Activated B cell treated with CpG ODN at 0.5 μM for 24 hours (primary cell): ENCODE measurements at regions not wholly inside any gene's neighbourhood (a gene's known extent, or its start where the extent isn't known, plus 50 kb on each side); places are given as distances from the start of the nearest gene placed in this dataset.

Experiments
- ATAC-seq: fragments of 200-7000 bp; cut with Tn5 transposase; one replicate; pipeline ENCODE4 v1.10.0; 2021; ENCODE audit warnings: low read depth, mild to moderate bottlenecking, moderate library complexity
- CTCF ChIA-PET: fragments of 350-600 bp; sonication (Branson Sonifier 250); formaldehyde crosslinking; loops from one replicate; lab custom pipeline; 2021; ENCODE audit warnings: antibody characterized with exemption; lab: Charles Lee
- POLR2A ChIA-PET: fragments of 350-600 bp; sonication (Branson Sonifier 250); formaldehyde crosslinking; loops from one replicate; lab custom pipeline; 2021; ENCODE audit warnings: antibody characterized with exemption; lab: Charles Lee
- DNase-seq: peaks from one replicate; pipeline ENCODE4 v3.0.0; 2022
- H3K27ac Mint-ChIP-seq: one replicate; pipeline ENCODE4 v1.8.0; 2020; ENCODE audit warnings: mixed read lengths
- H3K27me3 Mint-ChIP-seq: one replicate; pipeline ENCODE4 v1.8.0; 2021; ENCODE audit warnings: mixed read lengths
- H3K36me3 Mint-ChIP-seq: one replicate; pipeline ENCODE4 v1.8.0; 2021; ENCODE audit warnings: low read depth, mixed read lengths
- H3K4me1 Mint-ChIP-seq: one replicate; pipeline ENCODE4 v1.8.0; 2021; ENCODE audit warnings: mixed read lengths
- H3K4me3 Mint-ChIP-seq: one replicate; pipeline ENCODE4 v1.8.0; 2020; ENCODE audit warnings: mild to moderate bottlenecking, mixed read lengths
- H3K9me3 Mint-ChIP-seq: one replicate; pipeline ENCODE4 v1.8.0; 2020; ENCODE audit warnings: mixed read lengths
- CTCF ChIP-seq: fragments of 200-600 bp; IDR thresholded peaks from one replicate; pipeline ENCODE4 v1.8.0; 2022; ENCODE audit warnings: antibody characterized with exemption, mild to moderate bottlenecking
- intact Hi-C: fragments of 100-400 bp; cut with micrococcal nuclease; formaldehyde crosslinking; loops from one replicate; pipeline ENCODE4 v1.15.1; 2024

DNA sequence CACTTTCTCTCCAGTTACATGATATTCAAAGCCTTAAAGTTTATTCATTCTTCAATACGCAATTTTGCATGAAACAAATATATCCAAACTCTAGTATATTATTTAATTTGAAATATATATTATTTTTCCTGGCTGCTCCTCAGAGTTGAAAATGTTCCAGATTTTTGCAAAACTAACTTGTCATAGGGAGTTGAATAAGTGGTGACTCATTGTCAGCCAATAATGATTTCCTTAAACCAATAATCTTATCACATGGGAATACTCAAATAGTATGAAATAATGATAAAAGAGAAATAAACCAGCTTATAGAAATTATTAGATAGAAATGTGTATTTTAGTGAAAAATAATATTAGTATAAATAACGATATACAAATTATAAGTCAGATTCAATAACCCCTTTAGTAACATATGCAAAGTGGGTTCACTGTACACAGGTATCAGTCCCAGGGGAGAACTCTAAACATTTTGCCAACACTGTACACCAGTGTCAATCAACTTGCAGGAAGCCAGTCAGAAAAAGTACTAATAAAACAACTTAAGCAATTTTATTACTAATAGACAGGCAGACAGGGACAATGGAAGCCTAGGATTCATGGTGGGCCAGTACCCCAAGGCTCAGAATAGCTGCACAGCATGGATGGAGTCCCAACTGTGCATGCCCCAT is 222.6 kb upstream of the KLHL1 start:
- Mint-ChIP-seq H3K4me1 (no peaks in the 10 kb centered on the region), H3K36me3 (no peaks in the 10 kb centered on the region), H3K27me3 (no peaks in the 10 kb centered on the region), H3K27ac (no peak overlapping the region), H3K9me3 (peaks cover 2% of the 10 kb centered on the region), H3K4me3 (no peak overlapping the region)
- POLR2A ChIA-PET = no interaction called here
- DNase-seq = no peak
- intact Hi-C loops = no loop called here
- ATAC-seq = no peak
- TF ChIP-seq CTCF = no peak
- CTCF ChIA-PET = no interaction called here

- no peak overlapping the region for H3K27ac Mint-ChIP-seq
- peaks cover 2% of the 10 kb centered on the region for H3K9me3 Mint-ChIP-seq
- ATAC-seq = no peak
- DNase-seq = no peak
- H3K4me3 Mint-ChIP-seq = no peak overlapping the region
- H3K4me1 Mint-ChIP-seq = no peaks in the 10 kb centered on the region
- no peak for TF ChIP-seq CTCF
- CTCF ChIA-PET = no interaction called here
- intact Hi-C loops = no loop called here
- POLR2A ChIA-PET = no interaction called here
- no peaks in the 10 kb centered on the region for H3K27me3 Mint-ChIP-seq
- no peaks in the 10 kb centered on the region for H3K36me3 Mint-ChIP-seq
Observed at GRCh38 chr13:70324519-70324918, 216.3 kb upstream of the KLHL1 start.

DNA sequence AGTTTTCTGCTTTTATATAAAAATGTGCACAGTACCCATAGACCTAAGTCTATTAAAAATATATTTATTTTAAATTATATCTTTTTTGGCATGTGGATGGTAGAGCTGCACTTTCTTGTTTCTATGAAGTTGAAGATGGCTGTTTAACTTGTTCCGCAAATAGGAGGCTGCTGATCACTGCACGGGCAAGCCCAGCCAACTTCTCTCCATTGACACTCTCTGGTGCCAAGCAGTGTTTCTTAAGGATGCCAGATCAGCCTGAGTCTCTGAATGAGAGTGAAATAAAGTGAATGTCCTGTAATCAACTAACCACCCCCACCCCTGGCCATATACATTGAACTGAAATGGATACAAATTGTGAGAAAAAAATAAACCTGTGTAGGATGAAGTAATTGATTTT is 202.9 kb upstream of the KLHL1 start:
- intact Hi-C loops = no loop called here
- peaks cover 2% of the 10 kb centered on the region for H3K9me3 Mint-ChIP-seq
- no peak for ATAC-seq
- no peaks in the 10 kb centered on the region for H3K27me3 Mint-ChIP-seq
- no peak overlapping the region for H3K27ac Mint-ChIP-seq
- no peak for TF ChIP-seq CTCF
- H3K4me3 Mint-ChIP-seq = no peak overlapping the region
- H3K4me1 Mint-ChIP-seq = no peaks in the 10 kb centered on the region
- POLR2A ChIA-PET = no interaction called here
- no peaks in the 10 kb centered on the region for H3K36me3 Mint-ChIP-seq
- CTCF ChIA-PET = no interaction called here
- DNase-seq = no peak

- POLR2A ChIA-PET = no interaction called here
- TF ChIP-seq CTCF = no peak
- CTCF ChIA-PET = no interaction called here
- H3K27ac Mint-ChIP-seq = no peak overlapping the region
- no peaks in the 10 kb centered on the region for H3K9me3 Mint-ChIP-seq
- no peak for ATAC-seq
- H3K4me3 Mint-ChIP-seq = no peak overlapping the region
- no peaks in the 10 kb centered on the region for H3K4me1 Mint-ChIP-seq
- intact Hi-C loops = no loop called here
- DNase-seq = no peak
- H3K27me3 Mint-ChIP-seq = no peaks in the 10 kb centered on the region
- H3K36me3 Mint-ChIP-seq = no peaks in the 10 kb centered on the region
Observed at GRCh38 chr13:70310396-70311119, 202.3 kb upstream of the KLHL1 start.

DNA sequence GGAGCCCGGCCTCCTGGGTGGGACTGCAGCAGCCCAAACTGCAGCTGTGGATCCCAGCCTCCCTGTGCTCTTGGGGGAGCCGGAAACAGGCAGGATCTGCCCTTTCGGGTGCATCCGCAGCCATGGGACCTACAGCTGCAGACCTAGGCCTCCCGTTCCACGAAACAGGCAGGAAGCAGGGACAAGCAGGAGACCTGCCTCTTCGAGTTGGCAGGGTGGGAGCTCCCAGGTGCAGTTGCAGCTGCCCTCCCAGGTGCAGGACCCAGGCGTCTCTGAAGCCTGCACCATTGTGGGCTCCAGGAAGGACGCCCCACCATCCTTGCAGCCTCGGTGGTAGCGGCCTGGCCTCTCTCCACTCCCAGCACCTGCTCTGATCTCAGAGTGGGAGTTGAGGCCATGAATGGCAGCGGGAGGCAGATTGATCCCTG is 189.0 kb upstream of the KLHL1 start:
- Mint-ChIP-seq H3K36me3 (no peaks in the 10 kb centered on the region), H3K4me1 (no peaks in the 10 kb centered on the region), H3K27me3 (no peaks in the 10 kb centered on the region), H3K9me3 (peaks cover 15% of the 10 kb centered on the region), H3K4me3 (no peak overlapping the region), H3K27ac (no peak overlapping the region)
- ATAC-seq (no peak), DNase-seq (no peak)
- intact Hi-C loops = no loop called here
- no peak for TF ChIP-seq CTCF
- ChIA-PET CTCF (no interaction called here), POLR2A (no interaction called here)
